Fibroblast of skin of left biceps (primary cell): ENCODE measurements at regions not wholly inside any gene's neighbourhood (a gene's known extent, or its start where the extent isn't known, plus 50 kb on each side); places are given as distances from the start of the nearest gene placed in this dataset.
"Not testable (repeated sequence)": the region's sequence is repeated elsewhere in the genome, so short reads cannot be mapped to it uniquely, and the experiment has no call there.

Source experiments
- DNase-seq, 2 experiments: peaks; one replicate each; pipeline ENCODE4 v3.0.0-alpha.2; 2013; ENCODE audit warnings: low read depth in 2 of 2

GRCh38 chr20:19834783-19835182, 76.7 kb downstream of the RIN2 start:
- no peak for DNase-seq

GRCh38 chr20:19835533-19836222, 77.6 kb downstream of the RIN2 start:
- DNase-seq: no peak

- no peak for DNase-seq
Measured at GRCh38 chr20:19838468-19838867, 80.4 kb downstream of the RIN2 start.

GRCh38 chr20:19839053-19839452, 81.0 kb downstream of the RIN2 start:
- no peak for DNase-seq

- no peak for DNase-seq
Measured at GRCh38 chr20:19840111-19840710, 82.2 kb downstream of the RIN2 start.

- DNase-seq: no peak
Measured at GRCh38 chr20:19841740-19842139, 83.7 kb downstream of the RIN2 start.

- not testable (repeated sequence) for DNase-seq
Measured at GRCh38 chr20:19844850-19845249, 86.8 kb downstream of the RIN2 start.

GRCh38 chr20:19847383-19847782, 89.3 kb downstream of the RIN2 start:
- no peak for DNase-seq

- no peak for DNase-seq
Measured at GRCh38 chr20:19849341-19850197, 91.5 kb downstream of the RIN2 start.

- no peak for DNase-seq
Measured at GRCh38 chr20:19850198-19850533, 92.1 kb downstream of the RIN2 start.

- no peak for DNase-seq
Measured at GRCh38 chr20:19851861-19852260, 93.8 kb downstream of the RIN2 start.

- no peak for DNase-seq
Measured at GRCh38 chr20:19855416-19855815, 97.4 kb downstream of the RIN2 start.

GRCh38 chr20:19858466-19859371, 100.7 kb downstream of the RIN2 start:
- no peak for DNase-seq

GRCh38 chr20:19859444-19859843, 101.4 kb downstream of the RIN2 start:
- no peak for DNase-seq

- no peak for DNase-seq
Measured at GRCh38 chr20:19860737-19861136, 102.7 kb downstream of the RIN2 start.

- DNase-seq: no peak
Measured at GRCh38 chr20:19861147-19861759, 103.2 kb downstream of the RIN2 start.

GRCh38 chr20:19864130-19864529, 106.1 kb downstream of the RIN2 start:
- no peak for DNase-seq

- DNase-seq: no peak
Measured at GRCh38 chr20:19866070-19866469, 108.0 kb downstream of the RIN2 start.

- no peak for DNase-seq
Measured at GRCh38 chr20:19867074-19867473, 109.0 kb downstream of the RIN2 start.

- DNase-seq: no peak
Measured at GRCh38 chr20:19867940-19868371, 109.9 kb downstream of the RIN2 start.

- DNase-seq: no peak
Measured at GRCh38 chr20:19868441-19868840, 110.4 kb downstream of the RIN2 start.
